WTC11 (cell line): ENCODE measurements at regions not wholly inside any gene's neighbourhood (a gene's known extent, or its start where the extent isn't known, plus 50 kb on each side); places are given as distances from the start of the nearest gene placed in this dataset.
"Not testable (repeated sequence)": the region's sequence is repeated elsewhere in the genome, so short reads cannot be mapped to it uniquely, and the experiment has no call there.

Experiments
- ATAC-seq: fragments of 200-7000 bp; cut with Tn5 transposase; 2 replicates; pipeline ENCODE4 v1.10.0; 2021; ENCODE audit warnings: mild to moderate bottlenecking, moderate library complexity
- CTCF ChIA-PET: fragments of 300-600 bp; sonication (Branson Sonifier 250); formaldehyde crosslinking; loops from one replicate; lab custom pipeline; 2021; ENCODE audit warnings: antibody characterized with exemption; lab: Charles Lee
- POLR2A ChIA-PET: fragments of 350-600 bp; sonication (Branson Sonifier 250); formaldehyde crosslinking; loops from one replicate; lab custom pipeline; 2021; ENCODE audit warnings: antibody characterized with exemption; lab: Charles Lee
- DNase-seq: peaks from one replicate; pipeline ENCODE4 v3.0.0; 2021; ENCODE audit warnings: low spot score
- H3K27ac Mint-ChIP-seq: 2 replicates; pipeline ENCODE4 v1.8.0; 2021; ENCODE audit warnings: mixed read lengths
- H3K27me3 Mint-ChIP-seq: 2 replicates; pipeline ENCODE4 v1.8.0; 2021; ENCODE audit warnings: low read depth, mild to moderate bottlenecking, moderate library complexity, mixed read lengths
- H3K36me3 Mint-ChIP-seq: 2 replicates; pipeline ENCODE4 v1.8.0; 2021; ENCODE audit warnings: mixed read lengths
- H3K4me1 Mint-ChIP-seq: 2 replicates; pipeline ENCODE4 v1.8.0; 2022; ENCODE audit warnings: mixed read lengths
- H3K4me3 Mint-ChIP-seq: 2 replicates; pipeline ENCODE4 v1.8.0; 2021; ENCODE audit warnings: mild to moderate bottlenecking, moderate library complexity, mixed read lengths
- H3K9me3 Mint-ChIP-seq: 2 replicates; pipeline ENCODE4 v1.8.0; 2021; ENCODE audit warnings: mixed read lengths
- CREB1 ChIP-seq: sonication (generic); formaldehyde crosslinking; IDR thresholded peaks from 2 replicates; pipeline ENCODE4 v1.8.0; 2023; ENCODE audit warnings: mild to moderate bottlenecking, missing genetic modification reagents
- ELF4 ChIP-seq: sonication (generic); formaldehyde crosslinking; IDR thresholded peaks from 2 replicates; pipeline ENCODE4 v1.8.1; 2022; ENCODE audit warnings: low read depth, mild to moderate bottlenecking, moderate library complexity, missing genetic modification reagents
- GTF2I ChIP-seq: fragments of 250-450 bp; sonication (Bioruptor Pico); conservative IDR thresholded peaks from 2 replicates; pipeline ENCODE4 v1.4.0; 2021; ENCODE audit warnings: mild to moderate bottlenecking
- MYBL2 ChIP-seq: sonication (generic); formaldehyde crosslinking; IDR thresholded peaks from 2 replicates; pipeline ENCODE4 v1.8.1; 2023; ENCODE audit warnings: mild to moderate bottlenecking, moderate library complexity, missing genetic modification reagents
- NR1H2 ChIP-seq: sonication (generic); formaldehyde crosslinking; IDR thresholded peaks from 2 replicates; pipeline ENCODE4 v1.9.0; 2021; ENCODE audit warnings: mild to moderate bottlenecking, moderate library complexity, missing genetic modification reagents
- NR3C1 ChIP-seq: sonication (generic); formaldehyde crosslinking; conservative IDR thresholded peaks from 2 replicates; pipeline ENCODE4 v1.8.1; 2023; ENCODE audit warnings: low read depth, mild to moderate bottlenecking, missing genetic modification reagents
- RELA ChIP-seq: sonication (generic); formaldehyde crosslinking; IDR thresholded peaks from 2 replicates; pipeline ENCODE4 v1.8.1; 2022; ENCODE audit warnings: missing genetic modification reagents, mild to moderate bottlenecking, borderline replicate concordance
- TEAD1 ChIP-seq: sonication (generic); formaldehyde crosslinking; IDR thresholded peaks from 2 replicates; pipeline ENCODE4 v1.8.0; 2022; ENCODE audit warnings: mild to moderate bottlenecking, missing genetic modification reagents
- TF ChIP-seq, protein P1 (sequence below): sonication (generic); formaldehyde crosslinking; IDR thresholded peaks from 2 replicates; pipeline ENCODE4 v1.8.1; 2023; ENCODE audit warnings: mild to moderate bottlenecking, missing genetic modification reagents, moderate library complexity
- TF ChIP-seq, protein P2 (sequence below): sonication (generic); formaldehyde crosslinking; IDR thresholded peaks from 2 replicates; pipeline ENCODE4 v1.8.1; 2022; ENCODE audit warnings: missing genetic modification reagents, borderline replicate concordance
- TF ChIP-seq, protein P3 (sequence below): sonication (generic); formaldehyde crosslinking; IDR thresholded peaks from 2 replicates; pipeline ENCODE4 v1.8.1; 2023; ENCODE audit warnings: mild to moderate bottlenecking, missing genetic modification reagents
- TF ChIP-seq, protein P4 (sequence below): fragments of 200-600 bp; IDR thresholded peaks from 2 replicates; pipeline ENCODE4 v1.8.0; 2022; ENCODE audit warnings: antibody characterized with exemption
- TF ChIP-seq, protein P5 (sequence below): fragments of 250-450 bp; sonication (Bioruptor Pico); IDR thresholded peaks from 2 replicates; pipeline ENCODE4 v1.9.0; 2021; ENCODE audit warnings: moderate library complexity, mild to moderate bottlenecking, inconsistent platforms, borderline replicate concordance
- TF ChIP-seq, protein P6 (sequence below): sonication (generic); formaldehyde crosslinking; IDR thresholded peaks from 2 replicates; pipeline ENCODE4 v1.8.0; 2023; ENCODE audit warnings: mild to moderate bottlenecking, missing genetic modification reagents
- TF ChIP-seq, protein P7 (sequence below): sonication (generic); formaldehyde crosslinking; IDR thresholded peaks from 2 replicates; pipeline ENCODE4 v1.8.0; 2022; ENCODE audit warnings: mild to moderate bottlenecking, missing genetic modification reagents

DNA sequence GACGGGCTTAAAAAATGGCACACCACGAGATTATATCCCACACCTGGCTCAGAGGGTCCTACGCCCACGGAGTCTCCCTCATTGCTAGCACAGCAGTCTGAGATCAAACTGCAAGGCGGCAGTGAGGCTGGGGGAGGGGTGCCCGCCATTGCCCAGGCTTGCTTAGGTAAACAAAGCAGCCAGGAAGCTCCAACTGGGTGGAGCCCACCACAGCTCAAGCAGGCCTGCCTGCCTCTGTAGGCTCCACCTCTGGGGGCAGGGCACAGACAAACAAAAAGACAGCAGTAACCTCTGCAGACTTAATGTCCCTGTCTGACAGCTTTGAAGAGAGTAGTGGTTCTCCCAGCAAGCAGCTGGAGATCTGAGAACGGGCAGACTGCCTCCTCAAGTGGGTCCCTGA lies 386.4 kb upstream of the GJE1 start:
- peaks cover 15% of the 10 kb centered on the region for H3K4me1 Mint-ChIP-seq
- H3K27ac Mint-ChIP-seq = not testable (repeated sequence)

DNA sequence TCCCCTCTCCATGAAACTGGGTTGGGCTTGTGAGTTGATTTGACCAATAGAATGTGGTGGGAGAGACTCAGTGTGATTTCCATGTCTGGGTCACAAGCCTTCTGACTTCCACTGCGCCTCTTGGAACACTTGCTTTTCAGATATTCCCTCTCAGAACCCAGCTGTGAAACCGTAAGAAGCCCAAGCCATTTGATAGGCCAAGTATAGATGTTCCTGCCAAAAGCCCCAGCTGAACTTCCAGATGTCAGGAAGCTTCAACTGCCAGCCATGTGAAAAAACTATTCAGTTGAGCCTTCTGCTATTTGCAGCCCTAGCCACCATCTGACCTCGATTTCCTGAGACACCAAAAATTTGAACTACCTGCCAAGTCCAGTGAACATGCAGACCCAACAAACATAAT lies 387.8 kb upstream of the GJE1 start:
- Mint-ChIP-seq H3K27ac (no peak overlapping the region), H3K4me1 (peaks cover 15% of the 10 kb centered on the region), H3K9me3 (peaks cover 35% of the 10 kb centered on the region), H3K27me3 (no peaks in the 10 kb centered on the region), H3K36me3 (peaks cover 27% of the 10 kb centered on the region), H3K4me3 (no peak overlapping the region)
- TF ChIP-seq NR3C1 (CRISPR knock-in tag) (no peak), NR1H2 (CRISPR knock-in tag) (no peak), TEAD1 (CRISPR knock-in tag) (no peak), ELF4 (CRISPR knock-in tag) (no peak), GTF2I (no peak), CREB1 (CRISPR knock-in tag) (no peak), RELA (CRISPR knock-in tag) (no peak), MYBL2 (no peak)
- TF ChIP-seq, protein P1, sequence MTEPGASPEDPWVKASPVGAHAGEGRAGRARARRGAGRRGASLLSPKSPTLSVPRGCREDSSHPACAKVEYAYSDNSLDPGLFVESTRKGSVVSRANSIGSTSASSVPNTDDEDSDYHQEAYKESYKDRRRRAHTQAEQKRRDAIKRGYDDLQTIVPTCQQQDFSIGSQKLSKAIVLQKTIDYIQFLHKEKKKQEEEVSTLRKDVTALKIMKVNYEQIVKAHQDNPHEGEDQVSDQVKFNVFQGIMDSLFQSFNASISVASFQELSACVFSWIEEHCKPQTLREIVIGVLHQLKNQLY (CRISPR knock-in tag) = no peak
- TF ChIP-seq, protein P2, sequence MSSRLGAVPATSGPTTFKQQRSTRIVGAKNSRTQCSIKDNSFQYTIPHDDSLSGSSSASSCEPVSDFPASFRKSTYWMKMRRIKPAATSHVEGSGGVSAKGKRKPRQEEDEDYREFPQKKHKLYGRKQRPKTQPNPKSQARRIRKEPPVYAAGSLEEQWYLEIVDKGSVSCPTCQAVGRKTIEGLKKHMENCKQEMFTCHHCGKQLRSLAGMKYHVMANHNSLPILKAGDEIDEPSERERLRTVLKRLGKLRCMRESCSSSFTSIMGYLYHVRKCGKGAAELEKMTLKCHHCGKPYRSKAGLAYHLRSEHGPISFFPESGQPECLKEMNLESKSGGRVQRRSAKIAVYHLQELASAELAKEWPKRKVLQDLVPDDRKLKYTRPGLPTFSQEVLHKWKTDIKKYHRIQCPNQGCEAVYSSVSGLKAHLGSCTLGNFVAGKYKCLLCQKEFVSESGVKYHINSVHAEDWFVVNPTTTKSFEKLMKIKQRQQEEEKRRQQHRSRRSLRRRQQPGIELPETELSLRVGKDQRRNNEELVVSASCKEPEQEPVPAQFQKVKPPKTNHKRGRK (CRISPR knock-in tag) = no peak
- TF ChIP-seq, protein P3, sequence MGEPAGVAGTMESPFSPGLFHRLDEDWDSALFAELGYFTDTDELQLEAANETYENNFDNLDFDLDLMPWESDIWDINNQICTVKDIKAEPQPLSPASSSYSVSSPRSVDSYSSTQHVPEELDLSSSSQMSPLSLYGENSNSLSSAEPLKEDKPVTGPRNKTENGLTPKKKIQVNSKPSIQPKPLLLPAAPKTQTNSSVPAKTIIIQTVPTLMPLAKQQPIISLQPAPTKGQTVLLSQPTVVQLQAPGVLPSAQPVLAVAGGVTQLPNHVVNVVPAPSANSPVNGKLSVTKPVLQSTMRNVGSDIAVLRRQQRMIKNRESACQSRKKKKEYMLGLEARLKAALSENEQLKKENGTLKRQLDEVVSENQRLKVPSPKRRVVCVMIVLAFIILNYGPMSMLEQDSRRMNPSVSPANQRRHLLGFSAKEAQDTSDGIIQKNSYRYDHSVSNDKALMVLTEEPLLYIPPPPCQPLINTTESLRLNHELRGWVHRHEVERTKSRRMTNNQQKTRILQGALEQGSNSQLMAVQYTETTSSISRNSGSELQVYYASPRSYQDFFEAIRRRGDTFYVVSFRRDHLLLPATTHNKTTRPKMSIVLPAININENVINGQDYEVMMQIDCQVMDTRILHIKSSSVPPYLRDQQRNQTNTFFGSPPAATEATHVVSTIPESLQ (CRISPR knock-in tag) = no peak
- TF ChIP-seq, protein P4, sequence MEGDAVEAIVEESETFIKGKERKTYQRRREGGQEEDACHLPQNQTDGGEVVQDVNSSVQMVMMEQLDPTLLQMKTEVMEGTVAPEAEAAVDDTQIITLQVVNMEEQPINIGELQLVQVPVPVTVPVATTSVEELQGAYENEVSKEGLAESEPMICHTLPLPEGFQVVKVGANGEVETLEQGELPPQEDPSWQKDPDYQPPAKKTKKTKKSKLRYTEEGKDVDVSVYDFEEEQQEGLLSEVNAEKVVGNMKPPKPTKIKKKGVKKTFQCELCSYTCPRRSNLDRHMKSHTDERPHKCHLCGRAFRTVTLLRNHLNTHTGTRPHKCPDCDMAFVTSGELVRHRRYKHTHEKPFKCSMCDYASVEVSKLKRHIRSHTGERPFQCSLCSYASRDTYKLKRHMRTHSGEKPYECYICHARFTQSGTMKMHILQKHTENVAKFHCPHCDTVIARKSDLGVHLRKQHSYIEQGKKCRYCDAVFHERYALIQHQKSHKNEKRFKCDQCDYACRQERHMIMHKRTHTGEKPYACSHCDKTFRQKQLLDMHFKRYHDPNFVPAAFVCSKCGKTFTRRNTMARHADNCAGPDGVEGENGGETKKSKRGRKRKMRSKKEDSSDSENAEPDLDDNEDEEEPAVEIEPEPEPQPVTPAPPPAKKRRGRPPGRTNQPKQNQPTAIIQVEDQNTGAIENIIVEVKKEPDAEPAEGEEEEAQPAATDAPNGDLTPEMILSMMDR = no peak
- TF ChIP-seq, protein P5, sequence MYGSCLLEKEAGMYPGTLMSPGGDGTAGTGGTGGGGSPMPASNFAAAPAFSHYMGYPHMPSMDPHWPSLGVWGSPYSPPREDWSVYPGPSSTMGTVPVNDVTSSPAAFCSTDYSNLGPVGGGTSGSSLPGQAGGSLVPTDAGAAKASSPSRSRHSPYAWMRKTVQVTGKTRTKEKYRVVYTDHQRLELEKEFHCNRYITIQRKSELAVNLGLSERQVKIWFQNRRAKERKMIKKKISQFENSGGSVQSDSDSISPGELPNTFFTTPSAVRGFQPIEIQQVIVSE (CRISPR knock-in tag) = no peak
- ChIA-PET CTCF (no interaction called here), POLR2A (no interaction called here)
- DNase-seq = no peak
- ATAC-seq = no peak

More for the DNA sequence above, 386.4 kb upstream of the GJE1 start:
- Mint-ChIP-seq H3K36me3 (peaks cover 28% of the 10 kb centered on the region), H3K4me3 (peak overlapping the region; percentile 22; the same call in 1 of the 2 replicates), H3K9me3 (peaks cover 31% of the 10 kb centered on the region)
- CTCF ChIA-PET = interaction anchor here (0.9 kb wide), 1 partner anchor 326 kb away, joined by 3 read pairs; no protein-coding TSS in a partner anchor
- TF ChIP-seq, protein P6, sequence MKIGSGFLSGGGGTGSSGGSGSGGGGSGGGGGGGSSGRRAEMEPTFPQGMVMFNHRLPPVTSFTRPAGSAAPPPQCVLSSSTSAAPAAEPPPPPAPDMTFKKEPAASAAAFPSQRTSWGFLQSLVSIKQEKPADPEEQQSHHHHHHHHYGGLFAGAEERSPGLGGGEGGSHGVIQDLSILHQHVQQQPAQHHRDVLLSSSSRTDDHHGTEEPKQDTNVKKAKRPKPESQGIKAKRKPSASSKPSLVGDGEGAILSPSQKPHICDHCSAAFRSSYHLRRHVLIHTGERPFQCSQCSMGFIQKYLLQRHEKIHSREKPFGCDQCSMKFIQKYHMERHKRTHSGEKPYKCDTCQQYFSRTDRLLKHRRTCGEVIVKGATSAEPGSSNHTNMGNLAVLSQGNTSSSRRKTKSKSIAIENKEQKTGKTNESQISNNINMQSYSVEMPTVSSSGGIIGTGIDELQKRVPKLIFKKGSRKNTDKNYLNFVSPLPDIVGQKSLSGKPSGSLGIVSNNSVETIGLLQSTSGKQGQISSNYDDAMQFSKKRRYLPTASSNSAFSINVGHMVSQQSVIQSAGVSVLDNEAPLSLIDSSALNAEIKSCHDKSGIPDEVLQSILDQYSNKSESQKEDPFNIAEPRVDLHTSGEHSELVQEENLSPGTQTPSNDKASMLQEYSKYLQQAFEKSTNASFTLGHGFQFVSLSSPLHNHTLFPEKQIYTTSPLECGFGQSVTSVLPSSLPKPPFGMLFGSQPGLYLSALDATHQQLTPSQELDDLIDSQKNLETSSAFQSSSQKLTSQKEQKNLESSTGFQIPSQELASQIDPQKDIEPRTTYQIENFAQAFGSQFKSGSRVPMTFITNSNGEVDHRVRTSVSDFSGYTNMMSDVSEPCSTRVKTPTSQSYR (CRISPR knock-in tag) = peak; percentile 78
- TF ChIP-seq, protein P7, sequence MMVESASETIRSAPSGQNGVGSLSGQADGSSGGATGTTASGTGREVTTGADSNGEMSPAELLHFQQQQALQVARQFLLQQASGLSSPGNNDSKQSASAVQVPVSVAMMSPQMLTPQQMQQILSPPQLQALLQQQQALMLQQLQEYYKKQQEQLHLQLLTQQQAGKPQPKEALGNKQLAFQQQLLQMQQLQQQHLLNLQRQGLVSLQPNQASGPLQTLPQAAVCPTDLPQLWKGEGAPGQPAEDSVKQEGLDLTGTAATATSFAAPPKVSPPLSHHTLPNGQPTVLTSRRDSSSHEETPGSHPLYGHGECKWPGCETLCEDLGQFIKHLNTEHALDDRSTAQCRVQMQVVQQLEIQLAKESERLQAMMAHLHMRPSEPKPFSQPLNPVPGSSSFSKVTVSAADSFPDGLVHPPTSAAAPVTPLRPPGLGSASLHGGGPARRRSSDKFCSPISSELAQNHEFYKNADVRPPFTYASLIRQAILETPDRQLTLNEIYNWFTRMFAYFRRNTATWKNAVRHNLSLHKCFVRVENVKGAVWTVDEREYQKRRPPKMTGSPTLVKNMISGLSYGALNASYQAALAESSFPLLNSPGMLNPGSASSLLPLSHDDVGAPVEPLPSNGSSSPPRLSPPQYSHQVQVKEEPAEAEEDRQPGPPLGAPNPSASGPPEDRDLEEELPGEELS (CRISPR knock-in tag) = peak; percentile 19; the same call in 1 of the 2 replicates
- POLR2A ChIA-PET, H3K27me3 Mint-ChIP-seq, DNase-seq, ATAC-seq: not testable (repeated sequence)
